ENCODE measurements at regions not wholly inside any gene's neighbourhood (a gene's known extent, or its start where the extent isn't known, plus 50 kb on each side); places are given as distances from the start of the nearest gene placed in this dataset.
"Not testable (repeated sequence)": the region's sequence is repeated elsewhere in the genome, so short reads cannot be mapped to it uniquely, and the experiment has no call there.

DNA sequence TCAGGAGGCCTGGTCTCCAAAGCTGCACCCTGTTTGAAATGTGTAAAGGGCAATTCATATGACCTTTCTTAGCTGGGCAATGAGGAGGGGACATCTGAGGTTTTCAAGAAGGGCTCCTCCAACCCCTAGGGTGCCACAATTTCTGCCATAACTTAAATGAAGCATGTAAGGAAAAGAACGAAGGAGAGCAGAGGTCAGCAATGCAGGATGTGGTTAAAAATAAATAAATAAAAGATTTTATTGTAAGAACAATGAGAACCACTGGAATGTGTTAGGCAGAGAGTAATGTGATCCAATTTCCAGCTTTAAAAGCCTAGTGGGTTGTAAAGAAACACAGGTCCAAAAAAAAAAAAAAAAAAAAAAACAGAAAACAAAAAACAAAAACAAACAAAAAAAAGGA, 673.1 kb downstream of the TNS3 start:
- TF ChIP-seq, protein P1, sequence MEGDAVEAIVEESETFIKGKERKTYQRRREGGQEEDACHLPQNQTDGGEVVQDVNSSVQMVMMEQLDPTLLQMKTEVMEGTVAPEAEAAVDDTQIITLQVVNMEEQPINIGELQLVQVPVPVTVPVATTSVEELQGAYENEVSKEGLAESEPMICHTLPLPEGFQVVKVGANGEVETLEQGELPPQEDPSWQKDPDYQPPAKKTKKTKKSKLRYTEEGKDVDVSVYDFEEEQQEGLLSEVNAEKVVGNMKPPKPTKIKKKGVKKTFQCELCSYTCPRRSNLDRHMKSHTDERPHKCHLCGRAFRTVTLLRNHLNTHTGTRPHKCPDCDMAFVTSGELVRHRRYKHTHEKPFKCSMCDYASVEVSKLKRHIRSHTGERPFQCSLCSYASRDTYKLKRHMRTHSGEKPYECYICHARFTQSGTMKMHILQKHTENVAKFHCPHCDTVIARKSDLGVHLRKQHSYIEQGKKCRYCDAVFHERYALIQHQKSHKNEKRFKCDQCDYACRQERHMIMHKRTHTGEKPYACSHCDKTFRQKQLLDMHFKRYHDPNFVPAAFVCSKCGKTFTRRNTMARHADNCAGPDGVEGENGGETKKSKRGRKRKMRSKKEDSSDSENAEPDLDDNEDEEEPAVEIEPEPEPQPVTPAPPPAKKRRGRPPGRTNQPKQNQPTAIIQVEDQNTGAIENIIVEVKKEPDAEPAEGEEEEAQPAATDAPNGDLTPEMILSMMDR (IDR thresholded peaks at IDR 0.05; ENCODE audit: extremely low read depth, missing control alignments) = no peak
- DNase-seq (ENCODE audit: low spot score) = no peak

DNA sequence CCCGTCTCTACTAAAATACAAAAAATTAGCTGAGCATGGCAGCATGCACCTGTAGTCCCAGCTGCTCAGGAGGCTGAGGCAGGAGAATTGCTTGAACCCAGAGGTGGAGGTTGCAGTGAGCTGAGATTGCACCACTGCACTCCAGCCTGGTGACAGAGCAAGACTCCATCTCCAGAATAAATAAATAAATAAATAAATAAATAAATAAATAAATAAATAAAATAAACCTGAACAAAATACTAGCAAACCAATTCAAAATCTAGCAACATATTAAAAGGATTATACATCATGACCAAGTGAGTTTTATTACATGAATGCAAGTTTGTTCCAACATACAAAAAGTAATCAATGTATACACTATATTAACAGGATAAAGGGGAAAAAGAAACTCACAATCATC, 677.4 kb downstream of the TNS3 start:
- DNase-seq (ENCODE audit: low spot score) = not testable (repeated sequence)

DNA sequence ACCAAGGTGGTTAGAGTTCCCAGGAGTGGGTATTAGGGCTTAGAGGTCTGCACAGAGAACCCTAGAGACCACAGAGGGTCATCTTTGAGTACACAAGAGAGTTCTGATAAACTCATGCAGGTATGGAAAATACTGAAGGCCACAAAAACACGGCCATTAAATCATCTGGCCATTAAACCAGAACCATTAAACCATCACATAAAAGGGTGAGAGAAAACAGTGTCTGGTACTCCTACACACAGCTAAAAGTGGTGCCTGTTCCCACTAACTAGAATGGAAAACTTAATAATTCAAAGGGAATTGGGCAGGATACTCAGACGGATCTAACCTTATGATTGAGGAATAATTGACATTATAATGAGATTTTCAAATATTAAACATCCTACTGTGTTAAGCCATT, 679.4 kb downstream of the TNS3 start:
- TF ChIP-seq, protein P1 (IDR thresholded peaks at IDR 0.05; ENCODE audit: extremely low read depth, missing control alignments) = no peak
- DNase-seq (ENCODE audit: low spot score) = no peak

DNA sequence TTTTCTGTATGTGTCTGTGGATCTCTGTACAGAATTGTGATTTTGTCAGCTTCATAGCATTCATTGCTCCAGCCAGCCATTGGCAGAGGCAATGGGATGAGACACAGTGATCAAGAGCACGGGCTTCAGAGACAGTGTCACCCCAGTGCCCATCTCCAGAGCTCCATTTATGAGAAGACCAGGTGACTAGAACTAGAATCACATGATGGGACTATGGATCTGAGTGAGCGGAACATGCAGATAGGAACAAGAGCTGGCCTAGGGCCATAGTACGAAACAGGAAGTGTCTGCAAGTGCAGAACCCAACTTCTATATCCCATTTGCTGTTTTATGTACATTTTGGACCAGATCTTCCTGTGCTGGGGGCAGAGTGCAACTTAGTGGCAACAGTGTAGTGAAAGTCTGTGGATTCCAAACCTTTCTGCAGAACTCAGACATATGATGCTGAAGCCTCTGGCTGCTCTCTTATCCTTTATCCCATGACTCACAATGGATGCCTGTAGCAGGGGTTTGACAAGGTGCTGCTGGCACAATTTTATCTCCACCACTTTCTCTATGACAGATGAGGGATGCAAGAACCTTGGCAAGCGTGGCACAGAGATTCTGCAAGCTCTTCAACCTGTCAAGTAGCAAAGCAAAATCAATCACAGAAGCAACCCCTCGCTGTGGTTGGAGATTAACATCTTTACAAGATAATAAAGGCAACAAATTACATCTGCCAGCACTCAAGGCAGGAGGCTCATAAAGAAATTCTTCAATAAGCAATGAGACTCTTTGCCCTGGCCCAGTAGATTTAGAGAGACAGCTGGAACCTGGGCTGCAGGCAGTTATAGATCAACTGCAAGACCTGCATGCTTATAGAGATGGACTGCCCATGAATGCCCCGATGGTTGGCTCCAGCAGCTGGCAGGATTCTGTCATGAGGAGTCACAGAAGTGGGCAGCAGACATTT, 681.3 kb downstream of the TNS3 start:
- DNase-seq (ENCODE audit: low spot score) = no peak
- TF ChIP-seq, protein P1 (IDR thresholded peaks at IDR 0.05; ENCODE audit: extremely low read depth, missing control alignments) = no peak

DNA sequence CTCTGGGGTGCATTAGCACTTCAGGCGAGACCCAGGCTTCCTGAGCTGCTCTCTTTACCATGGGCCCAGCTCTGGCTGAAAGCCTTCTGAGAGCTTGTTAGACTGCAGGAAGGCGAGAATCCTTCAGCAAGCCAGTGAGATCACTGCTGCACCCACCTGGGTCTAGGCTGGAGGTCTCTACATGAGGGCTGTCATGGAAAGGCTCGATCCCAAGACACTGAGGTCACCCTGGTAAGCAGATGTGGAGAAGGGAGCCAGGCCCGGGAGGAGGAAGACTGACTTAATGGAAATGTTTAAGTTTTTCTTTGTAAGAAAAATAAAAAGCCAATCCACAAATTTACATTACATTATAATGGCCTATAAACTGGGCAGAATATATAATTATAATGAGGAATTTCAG, 684.5 kb downstream of the TNS3 start:
- TF ChIP-seq, protein P1 (IDR thresholded peaks at IDR 0.05; ENCODE audit: extremely low read depth, missing control alignments) = no peak
- DNase-seq (ENCODE audit: low spot score) = no peak

DNA sequence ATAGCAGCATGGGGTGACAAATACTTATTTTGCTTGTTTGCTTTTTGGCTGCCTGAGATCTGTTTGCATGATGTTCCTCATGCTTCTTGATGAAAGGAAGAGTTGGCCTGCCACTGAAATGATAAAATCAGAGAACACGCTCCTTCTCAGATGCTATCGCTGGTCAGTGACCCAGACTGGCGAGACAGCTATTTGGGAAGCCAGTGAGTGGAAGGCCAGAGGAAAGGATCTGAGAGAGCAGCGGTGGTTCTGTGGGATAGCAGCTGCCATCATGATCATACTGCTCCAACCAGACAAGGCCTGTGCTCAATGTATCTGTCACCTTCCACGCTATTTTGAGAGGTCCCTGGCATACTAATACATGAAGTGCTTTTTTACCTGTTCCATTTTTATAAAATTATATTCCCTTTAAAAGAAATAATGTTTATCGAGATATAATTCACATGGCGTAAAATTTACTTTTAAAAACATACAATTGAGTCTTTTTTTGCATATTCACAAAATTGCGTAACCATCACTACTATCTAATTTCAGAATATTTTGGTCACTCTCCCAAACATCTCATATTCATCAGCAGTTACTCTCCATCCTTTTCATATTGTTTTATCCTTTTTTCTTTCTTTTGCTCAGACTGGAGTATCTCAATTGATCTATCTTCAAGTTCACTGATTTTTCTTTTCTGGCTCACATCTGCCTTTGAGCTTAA, 695.1 kb downstream of the TNS3 start:
- no peak for DNase-seq (ENCODE audit: low spot score)
- TF ChIP-seq, protein P1 (IDR thresholded peaks at IDR 0.05; ENCODE audit: extremely low read depth, missing control alignments) = no peak

DNA sequence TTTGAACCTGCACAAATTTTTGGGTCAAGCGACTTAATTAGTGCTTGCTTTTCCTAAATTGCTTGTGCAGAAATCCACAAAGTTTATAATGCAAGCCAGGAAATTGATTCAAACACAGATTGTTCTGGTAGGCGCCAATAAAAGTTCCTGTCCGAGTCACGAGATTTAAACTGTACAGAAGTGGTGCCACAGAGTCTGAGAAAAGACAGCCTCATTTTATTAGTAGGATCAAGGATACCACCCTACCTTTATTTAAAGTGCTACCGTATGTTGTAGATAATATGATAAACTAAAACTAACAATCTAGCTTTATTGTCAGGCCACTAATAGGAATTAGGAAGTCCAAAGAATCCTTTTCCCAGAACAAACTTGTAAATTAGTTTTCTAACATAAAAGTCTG, 696.7 kb downstream of the TNS3 start:
- TF ChIP-seq, protein P1 (IDR thresholded peaks at IDR 0.05; ENCODE audit: extremely low read depth, missing control alignments) = no peak

More for the DNA sequence above, 696.7 kb downstream of the TNS3 start:
- no peak for DNase-seq (ENCODE audit: low spot score)
